Common myeloid progenitor, CD34-positive (primary cell): ENCODE measurements at regions not wholly inside any gene's neighbourhood (a gene's known extent, or its start where the extent isn't known, plus 50 kb on each side); places are given as distances from the start of the nearest gene placed in this dataset.

Source experiments
- CTCF ChIA-PET: fragments of 350-600 bp; sonication (Branson Sonifier 250); formaldehyde crosslinking; loops from one replicate; lab custom pipeline; 2021; ENCODE audit warnings: antibody characterized with exemption; lab: Charles Lee
- POLR2A ChIA-PET: fragments of 350-600 bp; sonication (Branson Sonifier 250); formaldehyde crosslinking; loops from one replicate; lab custom pipeline; 2021; ENCODE audit warnings: antibody characterized with exemption; lab: Charles Lee
- DNase-seq, 3 donors: peaks; one replicate each; pipeline versions ENCODE4 v3.0.0 to v3.0.0-alpha.2; 2013
- H3K27ac ChIP-seq, 2 experiments: 1 replicate in 1 of 2; 2 replicates in 1 of 2; pipeline ENCODE4 v1.7.0; 2013; ENCODE audit warnings: inconsistent platforms in 2 of 2, low read length in 2 of 2, mild to moderate bottlenecking in 2 of 2, low read depth in 1 of 2, moderate library complexity in 1 of 2; ENCODE audit not compliant: severe bottlenecking in 2 of 2, insufficient read depth in 1 of 2, poor library complexity in 1 of 2
- H3K27me3 ChIP-seq, 5 experiments: replicated peaks in 2 of 5; 1 replicate in 3 of 5; 2 replicates in 2 of 5; pipeline versions ENCODE4 v1.6.1 to v1.7.0; 2013; ENCODE audit warnings: low read length in 4 of 5, mild to moderate bottlenecking in 2 of 5, moderate library complexity in 2 of 5, inconsistent platforms in 1 of 5; ENCODE audit not compliant: insufficient read depth in 5 of 5, control insufficient read depth in 4 of 5
- H3K36me3 ChIP-seq, 4 experiments: 1 replicate in 2 of 4; 2 replicates in 2 of 4; pipeline versions ENCODE4 v1.6.1 to v1.7.0; 2013; ENCODE audit warnings: low read length in 3 of 4, control low read depth in 1 of 4, mild to moderate bottlenecking in 1 of 4; ENCODE audit not compliant: control insufficient read depth in 4 of 4, insufficient read depth in 4 of 4
- H3K4me1 ChIP-seq, 4 experiments: 1 replicate in 3 of 4; 2 replicates in 1 of 4; pipeline versions ENCODE4 v1.6.1 to v1.7.1; 2013; ENCODE audit warnings: low read length in 3 of 4, mild to moderate bottlenecking in 3 of 4, control low read depth in 1 of 4, inconsistent platforms in 1 of 4, moderate library complexity in 1 of 4; ENCODE audit not compliant: control insufficient read depth in 4 of 4, insufficient read depth in 4 of 4; ENCODE audit errors: control extremely low read depth in 1 of 4
- H3K4me3 ChIP-seq, 7 experiments: 1 replicate in 4 of 7; 2 replicates in 3 of 7; pipeline versions ENCODE4 v1.5.1 to v1.7.0; 2013; ENCODE audit warnings: mild to moderate bottlenecking in 7 of 7, low read length in 6 of 7, moderate library complexity in 6 of 7, inconsistent platforms in 2 of 7, low read depth in 2 of 7, control low read depth in 1 of 7; ENCODE audit not compliant: insufficient read depth in 4 of 7, control insufficient read depth in 1 of 7; ENCODE audit errors: extremely low read depth in 1 of 7
- H3K9me3 ChIP-seq, 5 experiments: 1 replicate in 4 of 5; 2 replicates in 1 of 5; pipeline versions ENCODE4 v1.6.1 to v1.7.1; 2013; ENCODE audit warnings: low read length in 4 of 5, mild to moderate bottlenecking in 2 of 5, inconsistent platforms in 1 of 5, low read depth in 1 of 5, moderate library complexity in 1 of 5; ENCODE audit not compliant: control insufficient read depth in 4 of 5, insufficient read depth in 2 of 5; ENCODE audit errors: control extremely low read depth in 1 of 5
- WGBS: methylation state at CpG from one replicate; pipeline ENCODE4 v1.1.5; 2013; ENCODE audit not compliant: insufficient coverage; 5-methylcytosine and 5-hydroxymethylcytosine counted together

DNA sequence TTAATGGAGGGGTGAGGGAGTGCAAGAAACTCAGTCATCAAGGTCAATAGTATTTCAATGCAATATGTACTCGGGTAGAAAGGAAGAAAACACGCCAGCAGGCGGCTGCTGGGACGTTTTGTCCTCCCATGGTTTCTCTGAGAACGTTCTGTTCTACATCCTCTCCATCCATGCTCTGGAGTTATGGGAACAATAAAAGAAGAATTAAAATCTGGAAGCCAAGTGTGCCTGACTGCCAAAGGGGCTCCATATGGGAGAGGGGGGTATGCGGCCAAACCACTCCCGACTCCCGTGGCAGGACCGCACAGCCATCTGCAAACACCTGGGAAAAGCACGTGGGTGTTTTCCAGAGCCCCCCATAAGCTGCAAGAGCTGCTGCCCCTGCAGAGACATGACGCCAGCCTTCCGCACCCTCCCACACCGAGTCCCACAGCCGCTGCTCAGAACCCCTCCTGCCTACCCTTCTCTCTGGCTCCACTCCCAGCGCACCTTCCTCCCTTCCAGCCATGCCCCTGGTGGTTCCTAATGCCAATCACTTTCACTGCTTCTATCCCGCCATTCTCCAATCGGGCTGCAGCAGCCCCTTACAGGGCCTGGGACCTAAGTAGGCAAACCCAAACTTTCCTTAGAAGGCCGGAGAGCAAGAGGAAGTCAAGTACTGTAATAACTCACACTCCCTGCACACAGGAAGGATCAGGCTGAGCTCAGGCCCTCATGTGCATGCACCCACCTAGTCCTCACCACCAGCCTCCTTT is 241.6 kb downstream of the SYK start:
- Histone ChIP-seq H3K4me1 (peaks cover 0 to 3% (median 0%) of the 10 kb centered on the region in 4 experiments), H3K9me3 (no peaks in the 10 kb centered on the region), H3K36me3 (no peaks in the 10 kb centered on the region), H3K27me3 (peaks cover 0 to 31% (median 1%) of the 10 kb centered on the region in 5 experiments), H3K4me3 (no peak overlapping the region), H3K27ac (no peak overlapping the region)
- ChIA-PET POLR2A (no interaction called here), CTCF (interaction anchor here (0.7 kb wide), 1 partner anchor 382 kb away, joined by 3 read pairs; no protein-coding TSS in a partner anchor)
- no peak for DNase-seq
- WGBS = 93% methylated on average over 16 of the region's 18 CpGs

DNA sequence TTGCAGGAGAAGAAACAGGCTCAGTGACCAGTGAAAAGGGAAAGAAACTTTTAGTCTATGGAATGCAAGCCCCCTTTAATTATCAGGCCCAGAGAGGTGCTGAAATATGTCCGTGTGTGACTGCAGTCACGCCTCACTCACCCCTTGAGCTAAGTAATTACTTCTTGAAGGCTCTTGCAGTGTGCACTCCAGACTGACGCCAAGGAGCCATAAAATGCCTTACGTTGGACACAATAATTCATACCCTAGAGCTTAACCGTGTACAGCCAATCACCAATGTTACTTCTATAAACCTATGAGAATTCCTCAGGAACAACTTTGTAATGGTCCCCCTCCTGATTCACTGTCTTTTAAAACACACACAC is 242.2 kb downstream of the SYK start:
- WGBS = 100% methylated on average over 5 of the region's 5 CpGs
- no peaks in the 10 kb centered on the region for H3K36me3 ChIP-seq
- ChIA-PET CTCF (interaction anchor here (0.7 kb wide), 1 partner anchor 381 kb away, joined by 3 read pairs; no protein-coding TSS in a partner anchor), POLR2A (no interaction called here)
- H3K27me3 ChIP-seq = peaks cover 0 to 37% (median 4%) of the 10 kb centered on the region in 5 experiments
- no peak overlapping the region for H3K27ac ChIP-seq
- peaks cover 0 to 3% (median 0%) of the 10 kb centered on the region in 4 experiments for H3K4me1 ChIP-seq
- DNase-seq = no peak
- H3K4me3 ChIP-seq = no peak overlapping the region
- H3K9me3 ChIP-seq = no peaks in the 10 kb centered on the region

DNA sequence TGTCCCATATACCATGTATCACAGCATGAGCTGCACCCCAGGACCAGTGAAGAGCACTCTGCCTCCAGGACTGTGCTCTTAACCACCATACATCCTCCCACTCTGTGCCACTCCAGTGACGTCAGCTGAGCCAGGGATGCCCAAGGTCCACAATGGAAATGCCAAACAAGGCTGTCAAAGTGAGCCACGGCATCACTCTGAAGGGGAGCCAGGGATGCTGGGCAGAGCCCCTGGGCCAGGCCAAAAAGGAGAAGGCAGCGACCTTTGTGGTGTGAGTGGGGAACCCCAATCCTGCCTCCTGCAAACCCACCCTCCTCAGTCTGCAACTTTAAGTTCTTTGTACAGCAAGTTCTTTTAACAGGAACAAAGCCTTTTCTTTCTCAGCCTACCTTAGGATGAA is 242.7 kb downstream of the SYK start:
- WGBS = no CpG with 5 or more reads among the region's 3 CpGs
- CTCF ChIA-PET = no interaction called here
- DNase-seq = no peak
- POLR2A ChIA-PET = no interaction called here
- Histone ChIP-seq H3K27ac (no peak overlapping the region), H3K27me3 (peaks cover 0 to 35% (median 4%) of the 10 kb centered on the region in 5 experiments), H3K36me3 (no peaks in the 10 kb centered on the region), H3K9me3 (no peaks in the 10 kb centered on the region), H3K4me3 (no peak overlapping the region), H3K4me1 (peaks cover 0 to 3% (median 0%) of the 10 kb centered on the region in 4 experiments)

DNA sequence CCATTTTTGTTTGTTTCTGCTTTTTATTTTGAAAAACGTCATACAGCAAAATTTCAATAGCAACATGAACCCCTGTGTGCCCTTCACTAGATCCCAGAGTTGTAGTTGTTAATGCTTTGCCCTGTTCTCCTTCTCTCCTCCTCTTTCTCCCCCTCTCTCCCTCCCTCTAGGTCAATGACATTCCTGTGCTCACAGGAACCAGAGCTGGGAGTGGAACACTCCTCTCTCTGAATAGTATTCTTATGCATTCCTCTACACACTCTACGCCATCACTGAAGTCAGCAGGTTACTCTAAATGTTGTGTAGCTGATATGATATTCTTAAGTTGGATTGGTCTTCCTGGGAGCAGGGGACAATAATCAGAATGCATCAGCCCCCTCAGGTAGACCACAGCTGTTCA is 243.4 kb downstream of the SYK start:
- no peak for DNase-seq
- H3K9me3 ChIP-seq = no peaks in the 10 kb centered on the region
- H3K4me3 ChIP-seq = no peak overlapping the region
- H3K27ac ChIP-seq = no peak overlapping the region
- H3K36me3 ChIP-seq = no peaks in the 10 kb centered on the region
- 57% methylated on average over 1 of the region's 2 CpGs for WGBS
- H3K27me3 ChIP-seq = peaks cover 0 to 35% (median 4%) of the 10 kb centered on the region in 5 experiments
- POLR2A ChIA-PET = no interaction called here
- peaks cover 0 to 3% (median 0%) of the 10 kb centered on the region in 4 experiments for H3K4me1 ChIP-seq
- CTCF ChIA-PET = no interaction called here

DNA sequence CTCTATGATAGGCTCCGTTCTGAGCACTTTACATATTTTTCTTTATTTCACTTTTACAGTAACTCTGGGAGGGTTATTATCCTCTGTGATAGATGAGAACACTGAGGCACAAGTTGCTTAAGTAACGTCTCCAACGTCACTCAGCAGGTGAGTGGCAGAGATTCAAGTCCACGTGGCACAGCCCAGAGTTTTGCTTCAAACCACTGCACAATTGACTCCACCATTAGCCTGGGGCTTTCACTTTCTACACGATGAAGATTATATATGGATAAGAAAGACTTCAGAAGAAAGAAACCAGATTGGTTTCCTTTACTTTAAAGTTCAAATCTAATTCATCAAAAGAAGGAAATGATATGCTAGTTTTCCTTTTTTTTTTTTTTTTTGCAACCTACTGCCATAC is 245.9 kb downstream of the SYK start:
- 0% methylated on average over 3 of the region's 5 CpGs for WGBS
- no peaks in the 10 kb centered on the region for H3K36me3 ChIP-seq
- H3K27ac ChIP-seq = no peak overlapping the region
- ChIA-PET CTCF (no interaction called here), POLR2A (no interaction called here)
- H3K4me3 ChIP-seq = peak overlapping the region in 1 of 7 experiments; percentile 11
- DNase-seq = peak in 2 of 3 donors; percentile 40 to 47
- H3K9me3 ChIP-seq = peaks cover 0 to 1% (median 0%) of the 10 kb centered on the region in 5 experiments
- H3K4me1 ChIP-seq = peaks cover 0 to 3% (median 0%) of the 10 kb centered on the region in 4 experiments
- H3K27me3 ChIP-seq = peaks cover 0 to 31% (median 4%) of the 10 kb centered on the region in 5 experiments

DNA sequence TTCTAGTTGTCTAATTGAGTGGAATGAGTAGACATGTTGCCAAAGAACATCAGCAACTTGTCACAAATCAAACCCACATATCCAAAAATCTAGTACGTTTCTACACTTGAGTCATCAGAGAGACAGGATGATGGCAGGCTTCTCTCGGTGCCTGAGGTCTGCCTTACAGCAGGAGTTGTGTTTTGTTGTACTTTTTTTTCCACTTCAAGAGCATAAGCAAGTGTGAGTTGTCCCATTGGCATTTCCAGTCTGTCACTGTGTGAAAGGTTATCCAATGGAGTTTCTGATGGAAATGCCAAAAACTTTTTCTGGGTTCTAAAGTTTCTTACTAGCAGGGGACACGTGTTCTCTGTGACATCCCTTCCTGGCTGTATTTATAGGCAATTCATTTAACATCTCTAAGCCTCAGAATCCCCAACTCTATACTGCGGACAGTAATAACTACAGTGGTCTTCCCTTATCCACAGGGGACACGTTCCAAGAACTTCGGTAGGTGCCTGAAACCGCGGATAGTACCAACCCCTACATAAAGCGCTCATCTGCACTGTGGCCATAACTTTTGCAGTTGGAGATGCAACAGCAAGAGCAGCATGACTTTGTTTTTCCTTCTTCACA is 246.5 kb downstream of the SYK start:
- ChIA-PET POLR2A (no interaction called here), CTCF (no interaction called here)
- Histone ChIP-seq H3K4me3 (no peak overlapping the region), H3K36me3 (no peaks in the 10 kb centered on the region), H3K27ac (no peak overlapping the region), H3K9me3 (peaks cover 0 to 6% (median 0%) of the 10 kb centered on the region in 5 experiments), H3K27me3 (peaks cover 0 to 31% (median 4%) of the 10 kb centered on the region in 5 experiments), H3K4me1 (peaks cover 0 to 3% (median 0%) of the 10 kb centered on the region in 4 experiments)
- DNase-seq = peak in 2 of 3 donors; percentile 19 to 27
- WGBS = 84% methylated on average over 8 of the region's 9 CpGs

DNA sequence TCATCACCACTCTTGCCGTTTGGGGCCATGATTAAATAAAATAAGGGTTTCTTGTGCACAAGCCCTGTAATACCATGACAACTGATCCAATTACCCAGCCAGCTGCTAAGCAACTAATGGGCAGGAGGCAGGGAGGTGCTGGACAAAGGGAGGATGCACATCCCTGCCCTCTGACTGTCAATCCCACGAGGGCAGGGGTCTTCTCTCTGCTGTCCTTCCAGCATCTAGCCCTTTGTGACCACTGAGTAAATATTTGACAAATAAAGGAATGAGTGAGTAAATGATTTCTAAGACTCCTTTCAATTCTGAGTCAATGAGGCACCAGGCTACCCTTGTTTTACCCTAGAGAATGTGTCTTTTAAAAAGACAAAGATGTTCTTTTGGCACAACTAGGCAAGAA is 247.1 kb downstream of the SYK start:
- H3K4me1 ChIP-seq = peaks cover 0 to 3% (median 0%) of the 10 kb centered on the region in 4 experiments
- H3K4me3 ChIP-seq = no peak overlapping the region
- ChIA-PET POLR2A (no interaction called here), CTCF (no interaction called here)
- H3K36me3 ChIP-seq = no peaks in the 10 kb centered on the region
- H3K27ac ChIP-seq = no peak overlapping the region
- peaks cover 0 to 6% (median 0%) of the 10 kb centered on the region in 5 experiments for H3K9me3 ChIP-seq
- WGBS = 100% methylated on average over 2 of the region's 2 CpGs
- H3K27me3 ChIP-seq = peaks cover 0 to 31% (median 4%) of the 10 kb centered on the region in 5 experiments
- no peak for DNase-seq
